GM12872 (cell line): ENCODE measurements at regions not wholly inside any gene's neighbourhood (a gene's known extent, or its start where the extent isn't known, plus 50 kb on each side); places are given as distances from the start of the nearest gene placed in this dataset.

Experiments
- TF ChIP-seq, protein P1 (sequence below): IDR thresholded peaks from 3 replicates; pipeline ENCODE4 v1.5.1; 2011; ENCODE audit warnings: low read depth, mild to moderate bottlenecking, low read length, moderate library complexity; ENCODE audit not compliant: insufficient read depth

DNA sequence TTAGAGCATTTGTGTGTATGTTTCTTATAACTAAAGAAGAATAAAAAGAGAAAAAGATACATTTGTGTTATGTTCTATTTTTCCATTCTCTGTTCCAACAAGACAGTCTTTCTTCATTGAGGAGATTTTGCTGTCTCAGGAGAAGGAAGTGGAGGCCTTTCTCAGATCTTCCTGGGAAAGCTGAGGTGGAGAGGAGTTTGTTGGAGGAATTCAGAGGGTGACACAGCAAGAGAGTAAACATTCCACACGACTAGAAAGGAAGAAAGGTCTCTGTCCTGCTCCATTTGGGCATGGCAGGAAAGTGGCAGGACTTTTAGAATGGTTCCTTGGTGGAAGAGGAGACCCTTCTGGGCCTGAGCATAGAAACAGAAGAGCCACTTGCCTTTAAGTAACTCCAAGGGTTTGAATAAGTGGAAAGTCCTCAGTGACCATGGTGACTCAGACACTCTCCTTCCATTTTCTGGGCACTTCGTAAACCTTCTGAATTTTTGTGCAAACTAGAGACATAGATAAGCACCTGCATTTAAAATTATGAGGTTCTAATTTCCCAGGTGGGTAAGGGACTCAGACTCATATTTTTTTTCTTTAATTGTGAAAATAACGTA is 52.3 kb upstream of the COL5A2 start:
- TF ChIP-seq, protein P1, sequence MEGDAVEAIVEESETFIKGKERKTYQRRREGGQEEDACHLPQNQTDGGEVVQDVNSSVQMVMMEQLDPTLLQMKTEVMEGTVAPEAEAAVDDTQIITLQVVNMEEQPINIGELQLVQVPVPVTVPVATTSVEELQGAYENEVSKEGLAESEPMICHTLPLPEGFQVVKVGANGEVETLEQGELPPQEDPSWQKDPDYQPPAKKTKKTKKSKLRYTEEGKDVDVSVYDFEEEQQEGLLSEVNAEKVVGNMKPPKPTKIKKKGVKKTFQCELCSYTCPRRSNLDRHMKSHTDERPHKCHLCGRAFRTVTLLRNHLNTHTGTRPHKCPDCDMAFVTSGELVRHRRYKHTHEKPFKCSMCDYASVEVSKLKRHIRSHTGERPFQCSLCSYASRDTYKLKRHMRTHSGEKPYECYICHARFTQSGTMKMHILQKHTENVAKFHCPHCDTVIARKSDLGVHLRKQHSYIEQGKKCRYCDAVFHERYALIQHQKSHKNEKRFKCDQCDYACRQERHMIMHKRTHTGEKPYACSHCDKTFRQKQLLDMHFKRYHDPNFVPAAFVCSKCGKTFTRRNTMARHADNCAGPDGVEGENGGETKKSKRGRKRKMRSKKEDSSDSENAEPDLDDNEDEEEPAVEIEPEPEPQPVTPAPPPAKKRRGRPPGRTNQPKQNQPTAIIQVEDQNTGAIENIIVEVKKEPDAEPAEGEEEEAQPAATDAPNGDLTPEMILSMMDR: no peak

DNA sequence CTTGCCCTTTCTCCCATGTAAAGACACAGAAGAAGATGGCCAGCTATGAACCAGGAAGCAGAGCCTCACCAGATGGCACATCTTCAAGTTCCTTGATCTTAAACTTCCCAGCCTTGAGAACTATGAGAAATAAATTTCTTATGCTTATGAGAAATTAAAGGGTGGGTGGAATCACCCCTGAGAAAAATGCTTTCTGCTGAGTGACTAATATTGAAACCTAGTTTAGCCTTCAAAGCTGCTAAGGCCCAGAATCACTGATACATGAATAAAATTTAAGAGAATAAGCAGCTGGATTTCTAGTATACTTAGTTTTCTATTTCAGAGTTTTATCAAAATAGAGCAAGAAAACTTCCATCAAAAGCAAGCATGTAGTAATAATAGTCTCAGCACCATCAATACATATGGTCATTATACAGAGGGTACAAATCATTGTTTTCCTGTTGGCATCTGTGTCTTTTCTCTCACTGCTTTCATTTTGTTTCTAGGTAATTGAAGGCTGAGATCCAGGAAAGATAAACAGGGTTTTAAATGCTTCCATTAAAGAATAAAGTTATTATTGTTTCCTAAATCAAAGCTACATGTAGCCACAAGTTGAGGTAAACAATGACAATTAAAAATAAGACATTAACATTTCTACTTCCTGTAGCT is 53.3 kb upstream of the COL5A2 start:
- TF ChIP-seq, protein P1: no peak

DNA sequence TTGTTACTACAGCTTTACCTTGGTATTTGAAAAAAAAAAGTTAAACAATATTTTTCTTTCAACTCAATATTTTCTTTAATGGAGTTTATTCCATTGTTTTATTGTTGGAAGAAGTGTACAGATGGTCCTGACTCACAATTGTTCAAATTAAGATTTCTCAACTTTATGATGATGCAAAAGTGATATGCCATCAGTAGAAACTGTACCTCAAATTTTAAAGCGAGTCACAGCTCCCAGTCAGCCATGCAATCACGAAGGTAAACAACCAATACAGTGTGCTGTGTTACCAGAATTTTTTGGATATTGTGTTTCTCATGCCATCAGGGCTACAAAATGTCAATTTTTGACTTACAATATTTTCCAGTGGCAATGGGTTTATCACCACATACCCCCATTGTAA is 54.0 kb upstream of the COL5A2 start:
- TF ChIP-seq, protein P1: no peak

DNA sequence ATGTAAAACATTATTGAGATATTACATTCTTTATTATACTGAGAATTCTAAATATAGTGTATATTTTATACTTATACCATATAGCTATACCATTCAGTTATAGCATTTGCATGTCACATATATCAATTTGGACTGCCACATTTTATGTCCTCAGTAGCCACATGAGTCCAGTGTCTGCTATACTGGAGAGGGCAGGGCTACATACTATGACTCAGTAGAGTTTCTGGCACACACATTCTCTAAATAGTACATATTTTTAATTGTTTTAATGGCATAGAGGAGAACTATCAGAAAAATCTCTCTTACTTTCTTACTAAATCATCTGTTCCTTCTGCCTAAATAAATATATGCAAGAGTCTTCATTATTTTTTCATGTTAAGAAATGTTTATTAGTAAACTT is 55.4 kb upstream of the COL5A2 start:
- TF ChIP-seq, protein P1: no peak

DNA sequence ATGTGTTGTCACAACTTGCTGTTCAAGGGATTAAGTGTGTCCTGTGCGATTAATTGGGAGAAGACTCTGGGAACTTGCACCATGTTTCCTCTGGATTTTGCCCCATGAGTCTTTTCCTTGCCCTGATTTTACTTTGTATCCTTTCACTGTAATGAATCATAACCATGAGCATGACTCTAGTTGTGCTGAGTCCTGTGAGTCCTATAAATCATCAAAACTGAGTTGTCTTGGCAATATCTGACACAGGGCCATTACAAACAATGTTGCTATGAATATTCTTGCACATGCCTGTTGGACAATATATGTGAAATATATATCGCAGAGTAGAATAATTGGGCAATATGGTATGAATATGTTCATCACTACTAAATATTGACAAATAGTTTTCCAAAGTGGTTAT is 56.5 kb upstream of the COL5A2 start:
- TF ChIP-seq, protein P1: no peak

DNA sequence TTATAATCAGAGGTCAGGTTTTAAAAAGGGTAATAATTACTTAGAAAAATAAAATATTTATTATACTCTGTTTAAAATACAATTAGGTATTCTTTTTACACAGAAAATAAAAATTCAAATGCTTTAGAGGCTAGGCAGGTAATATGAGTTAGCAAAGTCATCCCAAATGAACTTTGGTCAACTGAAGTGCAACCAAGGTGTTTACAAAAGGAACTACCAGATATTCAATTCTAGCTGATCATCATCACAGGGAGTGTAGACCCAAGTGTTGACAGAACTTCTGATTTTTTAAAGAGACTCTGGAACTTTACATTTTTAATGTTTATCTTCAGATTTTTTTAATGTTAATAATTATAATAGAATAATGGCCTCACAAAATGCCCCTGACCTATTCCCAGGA is 59.3 kb upstream of the COL5A2 start:
- TF ChIP-seq, protein P1: no peak

DNA sequence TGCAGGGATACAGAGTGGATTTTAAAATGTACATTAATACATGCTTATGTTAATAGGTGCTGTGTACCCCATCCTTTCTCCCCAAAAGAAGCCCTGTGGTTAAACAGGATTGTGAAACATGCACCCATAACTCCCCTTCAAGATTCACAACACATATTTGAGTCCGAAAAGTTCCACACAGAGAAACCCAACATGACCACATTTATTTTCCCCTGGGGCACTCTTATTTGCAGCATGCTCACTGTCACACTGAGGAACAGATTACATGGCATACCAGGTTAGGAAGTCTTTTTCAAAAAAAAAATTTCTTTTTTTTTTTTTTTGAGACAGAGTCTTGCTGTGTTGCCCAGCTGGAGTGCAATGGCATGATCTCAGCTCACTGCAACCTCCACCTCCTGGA is 67.7 kb upstream of the COL5A2 start:
- TF ChIP-seq, protein P1: no peak
